GM10248 (cell line): ENCODE measurements at regions not wholly inside any gene's neighbourhood (a gene's known extent, or its start where the extent isn't known, plus 50 kb on each side); places are given as distances from the start of the nearest gene placed in this dataset.

Experiments
- CTCF ChIA-PET: fragments of 300-600 bp; sonication (Branson Sonifier 250); formaldehyde crosslinking; extraction: SDS; loops from one replicate; lab custom pipeline; 2021; ENCODE audit warnings: antibody characterized with exemption; lab: Yijun Ruan, JAX
- POLR2A ChIA-PET: fragments of 350-650 bp; sonication (Branson Sonifier 250); formaldehyde crosslinking; extraction: SDS; loops from one replicate; lab custom pipeline; 2020; ENCODE audit warnings: antibody characterized with exemption; lab: Yijun Ruan, JAX
- DNase-seq: peaks from one replicate; pipeline ENCODE4 v3.0.0; 2012; ENCODE audit errors: extremely low spot score
- TF ChIP-seq, protein P1 (sequence below): IDR thresholded peaks from 2 replicates; pipeline ENCODE4 v1.5.1; 2012; ENCODE audit warnings: mild to moderate bottlenecking, low read depth; ENCODE audit errors: extremely low read depth, missing control alignments, control extremely low read depth

DNA sequence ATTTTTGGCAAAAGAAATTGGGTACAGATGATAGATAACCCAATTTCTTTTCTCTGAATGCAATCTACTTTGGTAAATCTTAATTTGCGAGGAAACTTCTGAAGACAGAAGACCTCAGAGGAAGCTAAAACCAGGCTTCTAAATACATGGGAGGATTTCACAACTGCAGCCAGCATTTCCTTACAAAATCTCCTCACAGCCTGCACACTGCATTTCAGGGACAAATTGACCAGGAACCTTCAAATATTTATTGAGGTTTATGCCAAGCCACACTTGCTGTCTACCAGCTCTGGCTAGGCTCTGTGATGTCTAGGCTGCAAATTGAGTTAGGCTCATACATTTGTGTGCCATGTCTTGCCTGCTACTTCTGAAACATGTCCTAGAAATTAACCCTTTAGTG, 167.3 kb upstream of the CDH5 start:
- DNase-seq: no peak
- POLR2A ChIA-PET: no interaction called here
- CTCF ChIA-PET: no interaction called here
- TF ChIP-seq, protein P1, sequence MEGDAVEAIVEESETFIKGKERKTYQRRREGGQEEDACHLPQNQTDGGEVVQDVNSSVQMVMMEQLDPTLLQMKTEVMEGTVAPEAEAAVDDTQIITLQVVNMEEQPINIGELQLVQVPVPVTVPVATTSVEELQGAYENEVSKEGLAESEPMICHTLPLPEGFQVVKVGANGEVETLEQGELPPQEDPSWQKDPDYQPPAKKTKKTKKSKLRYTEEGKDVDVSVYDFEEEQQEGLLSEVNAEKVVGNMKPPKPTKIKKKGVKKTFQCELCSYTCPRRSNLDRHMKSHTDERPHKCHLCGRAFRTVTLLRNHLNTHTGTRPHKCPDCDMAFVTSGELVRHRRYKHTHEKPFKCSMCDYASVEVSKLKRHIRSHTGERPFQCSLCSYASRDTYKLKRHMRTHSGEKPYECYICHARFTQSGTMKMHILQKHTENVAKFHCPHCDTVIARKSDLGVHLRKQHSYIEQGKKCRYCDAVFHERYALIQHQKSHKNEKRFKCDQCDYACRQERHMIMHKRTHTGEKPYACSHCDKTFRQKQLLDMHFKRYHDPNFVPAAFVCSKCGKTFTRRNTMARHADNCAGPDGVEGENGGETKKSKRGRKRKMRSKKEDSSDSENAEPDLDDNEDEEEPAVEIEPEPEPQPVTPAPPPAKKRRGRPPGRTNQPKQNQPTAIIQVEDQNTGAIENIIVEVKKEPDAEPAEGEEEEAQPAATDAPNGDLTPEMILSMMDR: no peak

- ChIA-PET CTCF (no interaction called here), POLR2A (no interaction called here)
- DNase-seq: no peak
- TF ChIP-seq, protein P1: no peak
Measured at GRCh38 chr16:66198641-66199040, 167.8 kb upstream of the CDH5 start.

DNA sequence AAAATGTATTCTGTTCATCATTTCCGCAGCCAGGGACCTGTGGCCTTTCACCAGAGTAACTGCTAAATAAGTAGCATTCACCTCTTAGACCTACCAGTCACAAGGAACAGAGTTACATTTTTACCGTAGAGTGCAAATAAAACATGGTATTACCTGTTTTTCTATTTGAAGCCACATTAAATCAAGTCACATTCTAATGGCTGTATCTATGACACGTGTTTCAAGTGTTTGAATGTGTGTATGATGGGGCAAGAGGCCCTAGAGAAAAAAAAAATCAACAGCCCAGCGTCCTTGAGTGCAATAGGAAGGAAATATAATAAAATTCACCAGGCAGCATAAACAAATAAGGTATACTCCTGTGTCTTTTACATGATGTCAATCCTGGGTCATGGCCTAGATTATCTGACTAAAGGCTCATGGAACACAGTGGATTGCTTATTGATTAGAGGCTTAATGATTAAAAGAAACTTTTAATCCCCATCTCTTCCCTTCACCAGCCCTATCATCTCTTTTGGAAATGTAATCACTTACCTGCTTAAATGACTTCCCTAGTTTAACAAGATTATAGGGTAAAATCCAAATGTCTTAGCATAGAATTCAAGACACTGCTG, 168.7 kb upstream of the CDH5 start:
- TF ChIP-seq, protein P1: no peak

GRCh38 chr16:66196770-66197169, 169.7 kb upstream of the CDH5 start:
- ChIA-PET POLR2A (no interaction called here), CTCF (interaction anchor here (1.1 to 1.3 kb wide), 2 partner anchors 9 to 35 kb away, joined by 3 read pairs; no protein-coding TSS in a partner anchor)
- TF ChIP-seq, protein P1: no peak

More for the DNA sequence above, 168.7 kb upstream of the CDH5 start:
- ChIA-PET CTCF (no interaction called here), POLR2A (no interaction called here)
- DNase-seq: no peak

DNA sequence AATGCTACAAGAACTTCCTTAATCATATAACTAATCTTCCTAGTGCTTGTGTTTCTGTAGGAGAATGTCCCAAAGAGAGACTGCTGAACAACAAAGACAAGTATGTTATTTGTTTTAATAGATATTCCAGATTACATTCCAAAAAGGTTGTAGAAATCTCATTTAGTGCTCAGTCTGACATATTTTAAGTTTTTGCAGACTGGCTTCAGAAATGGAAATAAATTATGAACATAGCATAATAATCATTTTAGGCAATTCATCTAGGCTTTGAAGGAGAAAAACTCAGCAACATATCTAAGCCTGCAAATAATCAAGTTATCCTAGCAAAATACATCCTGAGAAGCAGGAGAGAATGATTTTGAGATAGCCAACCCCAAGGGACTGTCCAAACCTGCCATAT, 171.6 kb upstream of the CDH5 start:
- ChIA-PET CTCF (no interaction called here), POLR2A (no interaction called here)
- no peak for DNase-seq
- TF ChIP-seq, protein P1: no peak

More at GRCh38 chr16:66196770-66197169, 169.7 kb upstream of the CDH5 start:
- no peak for DNase-seq

DNA sequence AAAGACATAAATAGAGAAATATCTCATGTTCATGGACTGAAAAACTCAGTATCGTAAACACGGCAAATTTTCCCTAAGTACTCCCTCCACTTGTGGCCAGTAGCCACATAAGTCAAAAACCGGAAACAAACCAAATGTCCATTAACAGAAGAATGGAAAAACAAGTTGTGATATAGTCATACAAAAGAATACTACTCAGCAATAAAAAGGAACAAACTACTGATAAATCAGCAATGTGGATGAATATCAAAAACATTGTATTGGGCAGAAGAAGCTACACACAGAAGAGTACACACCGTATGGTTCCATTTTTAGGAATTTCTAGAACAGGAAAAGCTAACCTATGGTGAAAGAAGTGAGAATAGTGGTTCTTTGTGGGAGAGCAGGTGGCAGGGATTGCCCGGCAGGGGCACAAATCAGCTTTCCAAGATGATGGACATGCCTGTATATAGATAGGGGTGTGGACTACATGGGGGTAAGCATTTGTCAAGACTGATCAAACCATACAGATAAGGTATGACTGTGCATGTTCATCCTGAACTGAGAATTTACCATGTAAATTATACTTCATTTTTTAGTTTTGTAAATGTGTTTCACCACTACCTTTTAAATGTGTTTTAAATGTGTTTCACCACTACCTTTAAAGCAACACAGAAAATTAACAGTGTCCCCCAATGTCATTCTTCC, 172.8 kb upstream of the CDH5 start:
- TF ChIP-seq, protein P1: no peak
- no peak for DNase-seq
- ChIA-PET POLR2A (no interaction called here), CTCF (interaction anchor here (1.4 kb wide), 1 partner anchor 78 kb away, joined by 4 read pairs; no protein-coding TSS in a partner anchor)
